ENCODE measurements at regions not wholly inside any gene's neighbourhood (a gene's known extent, or its start where the extent isn't known, plus 50 kb on each side); places are given as distances from the start of the nearest gene placed in this dataset.

GRCh38 chr6:125667326-125667725 is 82.1 kb upstream of the HEY2 start:
- no peak for TF ChIP-seq CTCF (conservative IDR thresholded peaks at IDR 0.05 in 1 of 2, IDR thresholded peaks at IDR 0.05 in 1 of 2; ENCODE audit: extremely low read depth in 1 of 2, insufficient read depth in 1 of 2, low read depth in 1 of 2, low read length in 2 of 2)
- TF ChIP-seq EZH2 (IDR thresholded peaks at IDR 0.05; ENCODE audit: borderline replicate concordance, low read length) = no peak
